GM21447 (cell line): ENCODE measurements at regions not wholly inside any gene's neighbourhood (a gene's known extent, or its start where the extent isn't known, plus 50 kb on each side); places are given as distances from the start of the nearest gene placed in this dataset.
"Not testable (repeated sequence)": the region's sequence is repeated elsewhere in the genome, so short reads cannot be mapped to it uniquely, and the experiment has no call there.

Experiments
- ATAC-seq: cut with Tn5 transposase; IDR thresholded peaks from one replicate; pipeline ENCODE4 v1.9.1; 2021; ENCODE audit not compliant: unreplicated experiment

- ATAC-seq, result no peak
These were observed 305.0 kb downstream of the TYW1 start for GRCh38 chr7:67301667-67302066.

DNA sequence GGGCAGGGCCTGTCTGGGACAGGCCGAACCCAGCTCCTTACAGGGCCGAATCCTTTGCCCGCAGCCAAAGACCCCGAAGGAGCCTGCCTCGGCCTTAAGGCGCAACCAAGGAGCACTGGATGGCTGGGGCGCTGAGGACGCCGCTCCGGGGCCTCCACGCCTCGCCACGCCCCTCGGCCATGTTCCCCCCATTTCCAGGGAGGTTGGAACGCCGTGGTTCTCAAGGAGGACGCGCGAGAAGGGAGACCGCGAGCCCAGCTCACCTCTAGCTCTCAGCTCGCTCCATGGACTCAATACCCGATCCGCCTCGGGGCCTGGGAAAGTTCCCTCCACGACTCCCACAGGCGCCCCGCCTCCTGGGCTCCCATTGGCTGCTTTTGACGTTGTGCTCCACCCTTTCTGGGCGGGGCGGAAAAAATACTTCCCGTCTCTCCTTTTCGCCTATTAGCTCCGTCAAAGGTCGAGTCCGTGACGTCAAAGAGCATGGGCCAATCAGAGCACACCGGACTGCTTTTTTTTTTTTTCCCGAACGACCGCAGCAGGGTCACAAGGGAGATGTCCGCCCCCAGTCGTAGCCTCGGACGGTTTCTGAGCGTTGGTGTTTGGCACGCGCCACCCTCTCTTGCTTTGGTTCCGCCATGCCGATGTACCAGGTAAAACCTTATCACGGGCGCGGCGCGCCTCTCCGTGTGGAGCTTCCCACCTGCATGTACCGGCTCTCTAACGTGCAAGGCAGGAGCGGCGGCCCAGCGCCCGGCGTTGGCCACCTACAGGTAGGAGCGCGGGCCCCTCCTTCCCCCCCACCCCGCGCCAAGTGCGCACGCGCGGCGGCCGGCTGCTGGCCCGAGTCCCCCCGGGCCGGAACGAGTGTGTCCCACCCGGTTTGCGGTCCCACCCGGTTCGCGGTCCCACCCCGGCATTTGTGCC lies 305.7 kb downstream of the TYW1 start:
- ATAC-seq, result peak; percentile 79

DNA sequence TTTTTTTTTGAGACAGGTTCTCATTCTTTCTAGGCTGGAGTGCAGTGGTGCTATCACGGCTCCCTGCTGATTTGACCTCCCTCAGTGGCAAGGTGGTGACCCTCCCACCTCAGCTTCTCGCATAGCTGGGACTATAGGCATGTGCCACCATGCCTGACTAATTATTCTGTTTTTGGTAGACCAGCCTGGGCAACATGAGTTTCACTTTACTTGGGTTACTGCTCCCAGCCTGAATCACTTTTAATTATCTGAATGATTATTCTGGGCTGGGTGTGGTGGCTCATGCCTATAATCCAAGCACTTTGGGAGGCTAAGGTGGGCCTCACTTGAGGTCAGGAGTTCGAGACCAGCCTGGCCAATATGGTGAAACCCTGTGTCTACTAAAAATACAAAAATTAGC lies 308.2 kb downstream of the TYW1 start:
- not testable (repeated sequence) for ATAC-seq

- no peak for ATAC-seq
These were observed 309.7 kb downstream of the TYW1 start for GRCh38 chr7:67306331-67306730.

DNA sequence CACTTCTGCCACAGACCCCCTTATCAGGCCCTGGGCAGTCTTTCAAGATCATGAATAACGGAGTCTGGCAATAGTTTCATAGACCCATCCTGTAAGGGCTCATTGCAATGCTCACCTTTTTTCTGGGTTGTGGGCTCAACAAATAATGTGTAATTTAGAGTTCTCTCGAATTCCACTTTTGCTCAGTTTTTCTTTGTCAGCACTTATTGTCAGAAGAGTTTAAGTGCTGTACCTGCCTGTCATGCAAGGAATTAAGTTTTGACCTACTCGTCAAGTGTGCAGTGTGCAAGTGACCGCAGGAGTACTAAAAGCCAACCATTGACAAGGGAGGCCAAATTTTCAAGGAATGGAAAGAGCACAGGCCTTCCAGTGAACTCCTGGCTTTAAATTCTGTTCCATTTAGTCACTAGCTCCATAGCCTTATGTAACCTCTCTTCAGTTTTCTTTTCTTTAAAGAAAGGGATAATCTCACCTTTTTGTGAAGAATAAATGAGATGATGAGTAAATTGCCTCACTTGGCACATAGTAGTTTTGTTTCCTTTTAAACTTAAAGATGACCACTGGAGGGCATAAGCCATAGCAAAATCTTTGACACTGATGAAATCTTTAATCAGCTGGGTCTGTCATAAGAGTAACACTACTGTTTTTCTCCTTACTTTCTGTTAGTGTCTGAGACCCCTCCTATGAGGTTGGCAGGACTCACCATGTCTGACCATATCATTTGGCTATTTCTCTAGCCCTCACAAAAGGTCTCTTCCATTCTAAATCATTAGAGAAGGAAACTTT lies 313.3 kb downstream of the TYW1 start:
- ATAC-seq, result no peak

DNA sequence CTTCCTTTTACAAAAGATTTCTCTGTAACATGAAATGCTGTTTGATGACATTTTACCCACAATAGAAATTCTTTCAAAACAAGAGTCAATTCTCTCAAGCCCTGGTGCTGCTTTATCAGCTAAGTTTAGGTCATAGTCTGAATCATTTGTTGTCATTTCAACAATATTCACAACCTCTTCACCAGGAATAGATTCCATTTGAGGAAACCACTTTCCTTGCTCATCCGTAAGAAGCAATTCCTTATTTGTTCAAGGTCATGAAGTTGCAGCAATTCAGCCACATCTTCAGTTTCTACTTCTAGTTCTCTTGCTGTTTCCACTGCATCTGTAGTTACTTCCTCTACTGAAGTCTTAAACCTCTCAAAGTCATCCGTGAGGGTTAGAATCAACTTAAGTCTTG lies 315.3 kb downstream of the TYW1 start:
- ATAC-seq, result no peak

- no peak for ATAC-seq
These were observed 316.6 kb downstream of the TYW1 start for GRCh38 chr7:67313213-67313612.

GRCh38 chr7:67316902-67317301 lies 320.3 kb downstream of the TYW1 start:
- not testable (repeated sequence) for ATAC-seq

GRCh38 chr7:67328257-67328656 lies 331.6 kb downstream of the TYW1 start:
- not testable (repeated sequence) for ATAC-seq

DNA sequence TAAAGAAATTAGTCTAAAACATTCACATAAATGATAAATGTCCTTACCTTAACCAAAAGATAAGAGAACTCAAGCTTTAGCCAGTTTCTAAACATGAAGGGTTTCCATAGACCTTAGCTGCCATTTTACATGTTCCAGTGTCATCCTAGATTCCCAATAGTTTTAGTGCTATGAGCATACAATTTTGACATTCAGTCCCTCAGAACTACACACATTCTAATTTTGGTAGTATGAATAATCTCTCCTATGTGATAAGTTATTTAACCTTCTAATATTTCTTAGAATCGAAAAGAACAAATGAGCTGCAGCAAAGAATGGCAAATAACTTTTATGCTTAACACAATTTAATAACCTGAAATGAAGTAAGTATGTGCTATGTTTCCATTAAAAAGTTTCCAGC lies 338.5 kb downstream of the TYW1 start:
- ATAC-seq, result not testable (repeated sequence)

DNA sequence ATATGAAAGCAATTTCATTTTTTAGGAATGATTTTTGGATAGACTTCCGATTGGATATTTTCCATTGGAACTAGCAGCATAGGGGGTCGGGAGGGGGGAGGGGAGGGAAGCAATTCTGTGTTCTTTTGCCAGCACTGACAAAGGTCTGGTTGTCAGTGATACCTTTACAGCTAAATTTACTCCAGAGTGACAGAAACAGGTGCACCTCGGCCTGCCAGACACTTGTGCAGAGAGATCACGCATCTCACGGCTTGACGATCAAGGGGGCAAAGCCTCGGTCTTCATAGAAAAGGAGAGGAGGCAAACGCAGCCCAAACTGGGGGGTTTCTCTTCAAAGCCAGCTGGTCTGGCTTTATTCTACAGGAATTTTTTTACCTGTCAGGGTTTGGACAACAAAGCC lies 339.0 kb downstream of the TYW1 start:
- ATAC-seq, result not testable (repeated sequence)

DNA sequence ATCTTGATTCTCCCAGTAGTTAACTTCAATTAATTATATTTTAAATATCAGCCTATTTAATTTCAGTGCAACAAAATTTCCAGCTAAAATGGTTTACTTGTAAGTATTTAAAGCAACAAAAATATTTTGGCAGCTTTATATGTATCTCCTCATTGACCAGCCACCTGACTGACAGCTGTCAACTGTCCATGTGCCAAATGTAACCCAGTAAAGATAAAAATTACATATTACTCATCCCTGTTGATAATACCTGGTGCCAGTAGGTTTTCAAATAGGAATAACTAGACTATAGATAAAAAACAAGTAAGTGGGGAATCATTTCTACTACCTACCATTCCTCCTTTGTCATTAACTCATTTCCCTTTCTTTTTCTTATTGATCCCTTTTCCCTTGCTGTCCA lies 341.9 kb downstream of the TYW1 start:
- ATAC-seq, result not testable (repeated sequence)

GRCh38 chr7:67341153-67341768 lies 344.6 kb downstream of the TYW1 start:
- ATAC-seq, result no peak

GRCh38 chr7:67343114-67343513 lies 346.5 kb downstream of the TYW1 start:
- ATAC-seq, result no peak

DNA sequence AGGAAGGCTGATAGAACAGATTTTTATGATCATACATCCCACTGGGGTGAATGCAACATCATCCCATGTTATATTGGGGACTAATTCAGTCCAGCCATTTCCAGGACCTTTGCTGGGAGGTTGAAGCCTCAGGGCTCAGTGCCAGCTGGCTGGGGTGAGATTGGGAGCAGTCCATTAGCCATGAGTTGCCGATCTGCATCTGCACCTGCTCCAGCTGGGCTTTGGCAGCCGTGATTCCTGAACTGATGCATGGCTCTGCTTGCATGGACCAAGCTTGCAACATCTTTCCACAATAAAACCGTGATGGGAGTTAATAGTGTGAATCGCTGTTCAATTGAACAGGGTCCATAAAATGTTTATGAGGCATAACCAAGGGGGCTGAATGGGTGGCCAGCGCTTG lies 346.9 kb downstream of the TYW1 start:
- no peak for ATAC-seq

GRCh38 chr7:67344481-67345193 lies 348.0 kb downstream of the TYW1 start:
- ATAC-seq, result no peak

DNA sequence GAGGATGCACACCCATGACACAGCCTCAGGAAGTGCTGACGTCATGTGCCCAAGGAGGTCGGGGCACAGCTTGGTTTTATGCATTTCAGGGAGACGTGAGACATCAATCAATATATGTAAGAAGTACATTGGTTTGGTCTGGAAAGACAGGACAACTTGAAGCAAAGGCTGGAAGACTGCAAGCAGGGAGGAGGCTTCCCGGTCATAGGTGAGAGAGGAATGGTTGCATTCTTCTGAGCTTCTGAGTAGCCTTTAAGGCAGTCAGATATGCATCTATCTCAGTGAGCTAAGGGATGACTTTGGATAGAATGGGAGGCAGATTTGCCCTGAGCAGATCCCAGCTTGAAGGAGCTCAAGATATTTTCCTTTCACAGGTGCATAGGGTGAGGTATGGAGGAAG lies 349.5 kb downstream of the TYW1 start:
- no peak for ATAC-seq

DNA sequence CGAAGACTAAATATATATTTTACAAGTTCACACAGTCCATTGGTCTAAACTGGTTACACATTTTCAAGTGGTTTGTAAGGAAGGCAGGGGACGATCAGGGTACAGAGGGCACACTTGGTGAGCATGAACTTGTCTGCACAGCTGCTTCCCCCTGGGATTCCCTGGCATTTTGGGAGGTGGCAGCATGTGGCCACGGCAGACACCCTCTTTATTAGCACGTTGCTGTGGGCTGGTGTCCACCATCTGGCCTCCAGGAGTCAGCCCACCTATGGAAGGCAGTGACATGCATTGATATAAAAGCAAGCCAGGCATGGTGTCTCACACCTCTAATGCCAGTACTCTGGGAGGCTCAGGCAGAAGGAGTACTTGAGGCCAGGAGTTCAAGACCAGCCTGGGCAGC lies 350.2 kb downstream of the TYW1 start:
- no peak for ATAC-seq

- ATAC-seq, result no peak
These were observed 351.5 kb downstream of the TYW1 start for GRCh38 chr7:67348171-67348570.

- ATAC-seq, result not testable (repeated sequence)
These were observed 361.0 kb downstream of the TYW1 start for GRCh38 chr7:67357653-67358052.

GRCh38 chr7:67358316-67358715 lies 361.7 kb downstream of the TYW1 start:
- ATAC-seq, result not testable (repeated sequence)
